NCI-H446 treated with DMSO at 0.1 percent for 48 hours (cell line): ENCODE measurements at regions not wholly inside any gene's neighbourhood (a gene's known extent, or its start where the extent isn't known, plus 50 kb on each side); places are given as distances from the start of the nearest gene placed in this dataset.

ENCODE experiments used
- DNase-seq: peaks from one replicate; lab custom pipeline; 2025; lab: John Stamatoyannopoulos, UW

- DNase-seq = no peak
Observed at GRCh38 chr6:16078064-16078463, 50.8 kb upstream of the MYLIP start.

GRCh38 chr6:16069671-16070070 is 59.2 kb upstream of the MYLIP start:
- DNase-seq = no peak

- DNase-seq = no peak
Observed at GRCh38 chr6:16069222-16069621, 59.7 kb upstream of the MYLIP start.

GRCh38 chr6:16067568-16067967 is 61.3 kb upstream of the MYLIP start:
- DNase-seq = no peak

- DNase-seq = no peak
Observed at GRCh38 chr6:16064671-16065072, 64.2 kb upstream of the MYLIP start.

- DNase-seq = no peak
Observed at GRCh38 chr6:16063580-16063979, 65.3 kb upstream of the MYLIP start.

- DNase-seq = no peak
Observed at GRCh38 chr6:16061818-16062217, 67.1 kb upstream of the MYLIP start.

- no peak for DNase-seq
Observed at GRCh38 chr6:16060039-16060438, 68.8 kb upstream of the MYLIP start.

- no peak for DNase-seq
Observed at GRCh38 chr6:16059496-16059895, 69.4 kb upstream of the MYLIP start.

GRCh38 chr6:16058929-16059345 is 69.9 kb upstream of the MYLIP start:
- DNase-seq = no peak

GRCh38 chr6:16058201-16058928 is 70.5 kb upstream of the MYLIP start:
- no peak for DNase-seq

GRCh38 chr6:16057446-16057845 is 71.4 kb upstream of the MYLIP start:
- DNase-seq = no peak

GRCh38 chr6:16056263-16056870 is 72.5 kb upstream of the MYLIP start:
- no peak for DNase-seq

GRCh38 chr6:16055852-16056251 is 73.0 kb upstream of the MYLIP start:
- DNase-seq = no peak

- DNase-seq = no peak
Observed at GRCh38 chr6:16049168-16049567, 79.7 kb upstream of the MYLIP start.

GRCh38 chr6:16048221-16048620 is 80.7 kb upstream of the MYLIP start:
- no peak for DNase-seq

- DNase-seq = no peak
Observed at GRCh38 chr6:16047435-16047990, 81.4 kb upstream of the MYLIP start.

GRCh38 chr6:16045238-16045637 is 83.6 kb upstream of the MYLIP start:
- DNase-seq = no peak

- DNase-seq = no peak
Observed at GRCh38 chr6:16044211-16044643, 84.7 kb upstream of the MYLIP start.

- DNase-seq = no peak
Observed at GRCh38 chr6:16043171-16044135, 85.4 kb upstream of the MYLIP start.

GRCh38 chr6:16042751-16043150 is 86.1 kb upstream of the MYLIP start:
- DNase-seq = no peak

- DNase-seq = no peak
Observed at GRCh38 chr6:16041327-16041726, 87.6 kb upstream of the MYLIP start.
